SH-SY5Y (cell line): ENCODE measurements at regions not wholly inside any gene's neighbourhood (a gene's known extent, or its start where the extent isn't known, plus 50 kb on each side); places are given as distances from the start of the nearest gene placed in this dataset.

Experiments used
- GATA2 ChIP-seq: IDR thresholded peaks from 2 replicates; pipeline ENCODE4 v1.6.1; 2011; ENCODE audit warnings: mild to moderate bottlenecking, low read depth, low read length
- GATA3 ChIP-seq: IDR thresholded peaks from 2 replicates; pipeline ENCODE4 v1.6.1; 2011; ENCODE audit warnings: low read depth, mild to moderate bottlenecking, low read length, moderate library complexity

- TF ChIP-seq GATA2 (no peak), GATA3 (no peak)
Observed at GRCh38 chr3:159662549-159662948, 326.1 kb upstream of the IL12A start.
